ENCODE measurements at regions not wholly inside any gene's neighbourhood (a gene's known extent, or its start where the extent isn't known, plus 50 kb on each side); places are given as distances from the start of the nearest gene placed in this dataset.

GRCh38 chr12:83848702-83849101 is 1063.9 kb downstream of the SLC6A15 start:
- ATAC-seq: no peak
- no peak for TF ChIP-seq CTCF (IDR thresholded peaks at IDR 0.05)
- no peak overlapping the region for H3K4me3 ChIP-seq
- no peaks in the 10 kb centered on the region for H3K4me1 ChIP-seq (ENCODE audit: low read depth)
- no peaks in the 10 kb centered on the region for H3K9me3 ChIP-seq
- no peaks in the 10 kb centered on the region for H3K36me3 ChIP-seq (ENCODE audit: low read depth)
- no peak for DNase-seq
- intact Hi-C loops (cut with DNase I, micrococcal nuclease): no loop called here

GRCh38 chr12:83843541-83843940 is 1069.1 kb downstream of the SLC6A15 start:
- Histone ChIP-seq H3K36me3 (ENCODE audit: low read depth) (no peaks in the 10 kb centered on the region), H3K9me3 (no peaks in the 10 kb centered on the region), H3K4me1 (ENCODE audit: low read depth) (no peaks in the 10 kb centered on the region), H3K4me3 (no peak overlapping the region)
- DNase-seq (no peak), ATAC-seq (no peak)
- intact Hi-C loops (cut with DNase I, micrococcal nuclease): no loop called here
- TF ChIP-seq CTCF (IDR thresholded peaks at IDR 0.05): no peak

GRCh38 chr12:83841620-83842019 is 1071.0 kb downstream of the SLC6A15 start:
- no peaks in the 10 kb centered on the region for H3K9me3 ChIP-seq
- ATAC-seq (no peak), DNase-seq (no peak)
- TF ChIP-seq CTCF (IDR thresholded peaks at IDR 0.05): no peak
- H3K4me1 ChIP-seq (ENCODE audit: low read depth): no peaks in the 10 kb centered on the region
- intact Hi-C loops (cut with DNase I, micrococcal nuclease): no loop called here
- no peaks in the 10 kb centered on the region for H3K36me3 ChIP-seq (ENCODE audit: low read depth)
- no peak overlapping the region for H3K4me3 ChIP-seq

- H3K4me1 ChIP-seq (ENCODE audit: low read depth): no peaks in the 10 kb centered on the region
- no peak overlapping the region for H3K4me3 ChIP-seq
- TF ChIP-seq CTCF (IDR thresholded peaks at IDR 0.05): no peak
- no peak for ATAC-seq
- no peaks in the 10 kb centered on the region for H3K36me3 ChIP-seq (ENCODE audit: low read depth)
- H3K9me3 ChIP-seq: no peaks in the 10 kb centered on the region
- DNase-seq: no peak
- intact Hi-C loops (cut with DNase I, micrococcal nuclease): no loop called here
Measured at GRCh38 chr12:83827860-83828259, 1084.7 kb downstream of the SLC6A15 start.

GRCh38 chr12:83827193-83827592 is 1085.4 kb downstream of the SLC6A15 start:
- no peaks in the 10 kb centered on the region for H3K9me3 ChIP-seq
- H3K36me3 ChIP-seq (ENCODE audit: low read depth): no peaks in the 10 kb centered on the region
- no peak for ATAC-seq
- H3K4me1 ChIP-seq (ENCODE audit: low read depth): no peaks in the 10 kb centered on the region
- no peak for TF ChIP-seq CTCF (IDR thresholded peaks at IDR 0.05)
- intact Hi-C loops (cut with DNase I, micrococcal nuclease): no loop called here
- no peak overlapping the region for H3K4me3 ChIP-seq
- no peak for DNase-seq

- H3K4me1 ChIP-seq (ENCODE audit: low read depth): no peaks in the 10 kb centered on the region
Measured at GRCh38 chr12:83826112-83826511, 1086.5 kb downstream of the SLC6A15 start.

More at GRCh38 chr12:83826112-83826511, 1086.5 kb downstream of the SLC6A15 start:
- no peak overlapping the region for H3K4me3 ChIP-seq
- intact Hi-C loops (cut with DNase I, micrococcal nuclease): no loop called here
- no peaks in the 10 kb centered on the region for H3K36me3 ChIP-seq (ENCODE audit: low read depth)
- peak; percentile 54 for ATAC-seq
- DNase-seq: peak in 1 of 3 donors; percentile 27
- TF ChIP-seq CTCF (IDR thresholded peaks at IDR 0.05): no peak
- no peaks in the 10 kb centered on the region for H3K9me3 ChIP-seq

Measured in mucosa of descending colon (tissue), 3 donors.